HG03442 (cell line): ENCODE measurements at regions not wholly inside any gene's neighbourhood (a gene's known extent, or its start where the extent isn't known, plus 50 kb on each side); places are given as distances from the start of the nearest gene placed in this dataset.
"Not testable (repeated sequence)": the region's sequence is repeated elsewhere in the genome, so short reads cannot be mapped to it uniquely, and the experiment has no call there.

ENCODE experiments used
- ATAC-seq: cut with Tn5 transposase; IDR thresholded peaks from one replicate; pipeline ENCODE4 v1.9.1; 2021; ENCODE audit warnings: mild to moderate bottlenecking, moderate library complexity; ENCODE audit not compliant: unreplicated experiment

GRCh38 chr6:22124756-22125155, 172.1 kb downstream of the PRL start:
- ATAC-seq: no peak

- no peak for ATAC-seq
These were observed 169.9 kb downstream of the PRL start for GRCh38 chr6:22126910-22127309.

GRCh38 chr6:22129751-22130150, 167.1 kb downstream of the PRL start:
- no peak for ATAC-seq

- no peak for ATAC-seq
These were observed 164.2 kb downstream of the PRL start for GRCh38 chr6:22132656-22133055.

- no peak for ATAC-seq
These were observed 163.5 kb downstream of the PRL start for GRCh38 chr6:22133357-22133756.

- ATAC-seq: no peak
These were observed 162.5 kb downstream of the PRL start for GRCh38 chr6:22134308-22134707.

- no peak for ATAC-seq
These were observed 161.4 kb downstream of the PRL start for GRCh38 chr6:22135395-22135794.

- not testable (repeated sequence) for ATAC-seq
These were observed 156.1 kb downstream of the PRL start for GRCh38 chr6:22140736-22141135.

- no peak for ATAC-seq
These were observed 155.5 kb downstream of the PRL start for GRCh38 chr6:22141241-22141745.

GRCh38 chr6:22142856-22143255, 154.0 kb downstream of the PRL start:
- no peak for ATAC-seq

GRCh38 chr6:22145376-22145775, 151.5 kb downstream of the PRL start:
- ATAC-seq: no peak

- no peak for ATAC-seq
These were observed 150.8 kb downstream of the PRL start for GRCh38 chr6:22145823-22146677.

- ATAC-seq: no peak
These were observed 150.2 kb downstream of the PRL start for GRCh38 chr6:22146678-22146930.

- no peak for ATAC-seq
These were observed 149.7 kb downstream of the PRL start for GRCh38 chr6:22146931-22147701.

- no peak for ATAC-seq
These were observed 148.7 kb downstream of the PRL start for GRCh38 chr6:22147921-22148776.

- no peak for ATAC-seq
These were observed 147.7 kb downstream of the PRL start for GRCh38 chr6:22149096-22149495.

- ATAC-seq: no peak
These were observed 147.1 kb downstream of the PRL start for GRCh38 chr6:22149501-22150367.

GRCh38 chr6:22150368-22151035, 146.3 kb downstream of the PRL start:
- ATAC-seq: no peak

- ATAC-seq: no peak
These were observed 144.9 kb downstream of the PRL start for GRCh38 chr6:22151892-22152291.

GRCh38 chr6:22152841-22153240, 144.0 kb downstream of the PRL start:
- ATAC-seq: no peak
